ENCODE measurements at regions not wholly inside any gene's neighbourhood (a gene's known extent, or its start where the extent isn't known, plus 50 kb on each side); places are given as distances from the start of the nearest gene placed in this dataset.

GRCh38 chr5:135700731-135701130, 121.9 kb upstream of the CXCL14 start:
- DNase-seq (ENCODE audit: low read depth, low spot score) (no peak), ATAC-seq (no peak)
- Histone ChIP-seq H3K36me3 (ENCODE audit: control insufficient read depth, insufficient read depth, low read length) (no peaks in the 10 kb centered on the region), H3K27ac (ENCODE audit: low read length) (no peak overlapping the region), H3K4me3 (ENCODE audit: low read depth in 2 of 2, low read length in 2 of 2) (no peak overlapping the region), H3K4me1 (ENCODE audit: control insufficient read depth, insufficient read depth, low read length) (no peaks in the 10 kb centered on the region), H3K9me3 (ENCODE audit: control insufficient read depth, insufficient read depth, low read depth, low read length) (no peaks in the 10 kb centered on the region), H3K27me3 (ENCODE audit: control insufficient read depth, insufficient read depth, low read length) (no peaks in the 10 kb centered on the region; the same call in 1 of the 2 replicates)
- intact Hi-C loops (cut with micrococcal nuclease; ENCODE audit: unreplicated experiment) (no loop called here), in situ Hi-C loops (cut with HindIII; ENCODE audit: low pct_unique_long_range_greater_than_20kb, low sequenced_read_pairs) (no loop called here)
- BruUV-seq (replicated peaks) = no TSS peak
- ChIA-PET CTCF (no interaction called here), POLR2A (no interaction called here)
- TF ChIP-seq SIN3A (IDR thresholded peaks at IDR 0.05; ENCODE audit: borderline replicate concordance, insufficient read depth, low read depth, low read length) (no peak), CTCF (IDR thresholded peaks at IDR 0.05) (no peak), REST (IDR thresholded peaks at IDR 0.05; ENCODE audit: insufficient read depth in 1 of 2, low read depth in 2 of 2, low read length in 1 of 2) (no peak), TCF7L2 (IDR thresholded peaks at IDR 0.05; ENCODE audit: low read depth, low read length) (no peak), POLR2AphosphoS5 (IDR thresholded peaks at IDR 0.05; ENCODE audit: low read depth, low read length) (no peak)

- in situ Hi-C loops (cut with HindIII; ENCODE audit: low pct_unique_long_range_greater_than_20kb, low sequenced_read_pairs) = no loop called here
These were observed 119.2 kb upstream of the CXCL14 start for GRCh38 chr5:135697959-135698345.

More at GRCh38 chr5:135697959-135698345, 119.2 kb upstream of the CXCL14 start:
- BruUV-seq (replicated peaks) = no TSS peak
- ATAC-seq = no peak
- no peaks in the 10 kb centered on the region for H3K4me1 ChIP-seq (ENCODE audit: control insufficient read depth, insufficient read depth, low read length)
- no peaks in the 10 kb centered on the region for H3K9me3 ChIP-seq (ENCODE audit: control insufficient read depth, insufficient read depth, low read depth, low read length)
- no peak overlapping the region for H3K4me3 ChIP-seq (ENCODE audit: low read depth in 2 of 2, low read length in 2 of 2)
- no peak for DNase-seq (ENCODE audit: low read depth, low spot score)
- H3K36me3 ChIP-seq (ENCODE audit: control insufficient read depth, insufficient read depth, low read length) = no peaks in the 10 kb centered on the region
- intact Hi-C loops (cut with micrococcal nuclease; ENCODE audit: unreplicated experiment) = no loop called here
- H3K27ac ChIP-seq (ENCODE audit: low read length) = no peak overlapping the region
- POLR2A ChIA-PET = no interaction called here
- TF ChIP-seq TCF7L2 (IDR thresholded peaks at IDR 0.05; ENCODE audit: low read depth, low read length) = no peak
- TF ChIP-seq CTCF (IDR thresholded peaks at IDR 0.05) = no peak
- TF ChIP-seq REST (IDR thresholded peaks at IDR 0.05; ENCODE audit: insufficient read depth in 1 of 2, low read depth in 2 of 2, low read length in 1 of 2) = no peak
- no peak for TF ChIP-seq POLR2AphosphoS5 (IDR thresholded peaks at IDR 0.05; ENCODE audit: low read depth, low read length)
- no peak for TF ChIP-seq SIN3A (IDR thresholded peaks at IDR 0.05; ENCODE audit: borderline replicate concordance, insufficient read depth, low read depth, low read length)
- H3K27me3 ChIP-seq (ENCODE audit: control insufficient read depth, insufficient read depth, low read length) = no peaks in the 10 kb centered on the region; the same call in 1 of the 2 replicates
- CTCF ChIA-PET = no interaction called here

Data from Panc1 (cell line).